GM23248 (cell line): ENCODE measurements at regions not wholly inside any gene's neighbourhood (a gene's known extent, or its start where the extent isn't known, plus 50 kb on each side); places are given as distances from the start of the nearest gene placed in this dataset.

Experiments used
- DNase-seq: peaks from one replicate; pipeline ENCODE4 v3.0.0-alpha.2; 2015
- H2AFZ ChIP-seq: fragments of 200-600 bp; sonication (generic); 2 replicates; pipeline ENCODE4 v1.6.1; 2016; ENCODE audit warnings: antibody characterized with exemption
- H3F3A ChIP-seq: fragments of 200-600 bp; sonication (generic); 2 replicates; pipeline ENCODE4 v1.6.1; 2016; ENCODE audit warnings: mild to moderate bottlenecking, antibody characterized with exemption, mixed run types; ENCODE audit not compliant: insufficient read depth
- H3K27ac ChIP-seq: fragments of 200-600 bp; sonication (generic); 2 replicates; pipeline ENCODE4 v1.5.1; 2016; ENCODE audit warnings: mild to moderate bottlenecking
- H3K27me3 ChIP-seq: fragments of 200-600 bp; sonication (generic); replicated peaks from 2 replicates; pipeline ENCODE4 v1.6.1; 2016; ENCODE audit warnings: mild to moderate bottlenecking; ENCODE audit not compliant: insufficient read depth
- H3K36me3 ChIP-seq: fragments of 200-600 bp; sonication (generic); 2 replicates; pipeline ENCODE4 v1.6.1; 2016; ENCODE audit warnings: low read depth, mild to moderate bottlenecking
- H3K4me1 ChIP-seq: fragments of 200-600 bp; sonication (generic); 2 replicates; pipeline ENCODE4 v1.6.1; 2016; ENCODE audit warnings: mild to moderate bottlenecking; ENCODE audit not compliant: insufficient read depth
- H3K4me2 ChIP-seq: fragments of 200-600 bp; sonication (generic); one replicate; pipeline ENCODE4 v1.6.1; 2016; ENCODE audit warnings: mild to moderate bottlenecking; ENCODE audit not compliant: unreplicated experiment
- H3K4me3 ChIP-seq: fragments of 200-600 bp; sonication (generic); 2 replicates; pipeline ENCODE4 v1.5.1; 2016; ENCODE audit warnings: mild to moderate bottlenecking
- H3K79me2 ChIP-seq: fragments of 200-600 bp; sonication (generic); 2 replicates; pipeline ENCODE4 v1.6.1; 2016; ENCODE audit warnings: mild to moderate bottlenecking; ENCODE audit not compliant: insufficient read depth
- H3K9ac ChIP-seq: fragments of 200-600 bp; sonication (generic); 2 replicates; pipeline ENCODE4 v1.6.1; 2016; ENCODE audit warnings: mild to moderate bottlenecking
- H3K9me2 ChIP-seq: fragments of 200-600 bp; sonication (generic); 2 replicates; pipeline ENCODE4 v1.6.1; 2016; ENCODE audit warnings: mixed run types, mild to moderate bottlenecking, moderate library complexity; ENCODE audit not compliant: insufficient read depth
- H3K9me3 ChIP-seq: fragments of 200-600 bp; sonication (generic); one replicate; pipeline ENCODE4 v1.6.1; 2017; ENCODE audit warnings: low read depth
- H4K20me1 ChIP-seq: fragments of 200-600 bp; sonication (generic); 2 replicates; pipeline ENCODE4 v1.6.0; 2016; ENCODE audit not compliant: insufficient read depth
- EZH2 ChIP-seq: fragments of 200-600 bp; sonication (generic); IDR thresholded peaks from 2 replicates; pipeline ENCODE4 v1.6.1; 2018; ENCODE audit warnings: antibody characterized with exemption, mild to moderate bottlenecking; ENCODE audit not compliant: insufficient read depth, poor library complexity, severe bottlenecking
- EZH2phosphoT487 ChIP-seq: fragments of 200-600 bp; sonication (generic); IDR thresholded peaks from 2 replicates; pipeline ENCODE4 v1.6.1; 2018; ENCODE audit warnings: antibody characterized with exemption, moderate library complexity, mild to moderate bottlenecking, low read depth; ENCODE audit not compliant: insufficient read depth
- WGBS, 2 experiments: methylation state at CpG; one replicate each; pipeline ENCODE4 v1.1.6; 2015 to 2017; ENCODE audit warnings: low lambda C conversion rate in 2 of 2, low coverage in 1 of 2; ENCODE audit errors: missing lambda C conversion rate in 2 of 2; 5-methylcytosine and 5-hydroxymethylcytosine counted together
- in situ Hi-C: fragments of 300-500 bp; cut with MboI; formaldehyde crosslinking; loops from 2 replicates; pipeline ENCODE4 v1.15.0; 2020

DNA sequence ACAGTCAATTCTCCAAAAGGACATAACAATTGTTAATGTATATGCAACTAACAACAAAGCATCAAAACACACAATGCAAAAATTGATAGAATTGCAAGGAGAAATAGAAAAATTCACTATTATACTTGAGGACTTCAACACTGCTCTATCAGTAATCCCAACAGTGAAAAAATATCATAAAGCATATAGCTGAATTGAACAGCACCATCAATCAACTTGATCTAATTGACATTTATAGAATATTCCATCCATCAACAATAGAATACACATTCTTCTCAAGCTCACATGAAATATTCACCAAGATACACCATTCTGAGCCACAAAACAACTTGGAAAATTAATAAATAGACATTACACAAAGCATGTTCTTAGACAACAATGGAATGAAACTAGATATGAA lies 60.1 kb upstream of the ASXL3 start:
- H3K4me1 ChIP-seq = no peaks in the 10 kb centered on the region
- no peak for DNase-seq
- H3K79me2 ChIP-seq = no peaks in the 10 kb centered on the region
- H2AFZ ChIP-seq = no peak overlapping the region
- in situ Hi-C loops = no loop called here
- no peaks in the 10 kb centered on the region for H3F3A ChIP-seq
- H3K9ac ChIP-seq = no peak overlapping the region
- H3K27ac ChIP-seq = no peak overlapping the region
- no peaks in the 10 kb centered on the region for H3K27me3 ChIP-seq
- no peak overlapping the region for H3K4me2 ChIP-seq
- no peaks in the 10 kb centered on the region for H4K20me1 ChIP-seq
- H3K9me2 ChIP-seq = no peaks in the 10 kb centered on the region
- H3K36me3 ChIP-seq = no peaks in the 10 kb centered on the region
- no peak for TF ChIP-seq EZH2
- TF ChIP-seq EZH2phosphoT487 = no peak
- H3K9me3 ChIP-seq = no peaks in the 10 kb centered on the region
- H3K4me3 ChIP-seq = no peak overlapping the region

GRCh38 chr18:33513027-33513426 lies 65.0 kb upstream of the ASXL3 start:
- in situ Hi-C loops = no loop called here
- DNase-seq = no peak
- Histone ChIP-seq H3K9me3 (no peaks in the 10 kb centered on the region), H3F3A (no peaks in the 10 kb centered on the region), H3K36me3 (no peaks in the 10 kb centered on the region), H3K4me3 (no peak overlapping the region), H3K9me2 (no peaks in the 10 kb centered on the region), H3K27me3 (no peaks in the 10 kb centered on the region), H4K20me1 (no peaks in the 10 kb centered on the region), H2AFZ (no peak overlapping the region), H3K27ac (no peak overlapping the region), H3K79me2 (no peaks in the 10 kb centered on the region), H3K4me1 (no peaks in the 10 kb centered on the region), H3K4me2 (no peak overlapping the region), H3K9ac (no peak overlapping the region)
- TF ChIP-seq EZH2phosphoT487 (no peak), EZH2 (no peak)

DNA sequence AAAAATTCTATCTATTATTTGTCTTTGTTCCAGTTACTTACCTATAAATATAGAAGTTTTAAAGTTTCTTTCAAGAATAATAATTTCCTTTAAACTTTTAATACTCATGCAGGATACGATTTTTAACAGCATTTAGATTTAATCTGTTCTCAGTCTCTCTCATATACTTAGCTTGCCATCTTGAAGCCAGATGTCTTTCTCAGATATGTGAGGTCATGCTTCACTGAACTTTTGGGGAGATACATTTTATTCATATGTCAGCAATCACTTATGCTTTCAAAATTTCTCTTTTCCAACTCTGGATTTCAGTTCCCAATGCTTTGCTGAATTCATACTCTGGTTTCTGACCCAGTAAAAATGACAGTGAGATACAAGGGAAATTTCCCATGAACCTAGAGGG lies 66.5 kb upstream of the CCDC178 start:
- WGBS, 2 experiments = 0 to 3% methylated on average over 1 of the region's 1 CpG
- in situ Hi-C loops = no loop called here
- DNase-seq = no peak
- H4K20me1 ChIP-seq = no peaks in the 10 kb centered on the region
- no peak overlapping the region for H3K4me2 ChIP-seq
- no peak overlapping the region for H2AFZ ChIP-seq
- no peaks in the 10 kb centered on the region for H3K4me1 ChIP-seq
- TF ChIP-seq EZH2 (no peak), EZH2phosphoT487 (no peak)
- H3K36me3 ChIP-seq = no peaks in the 10 kb centered on the region
- no peaks in the 10 kb centered on the region for H3F3A ChIP-seq
- H3K4me3 ChIP-seq = no peak overlapping the region
- peaks cover 3% of the 10 kb centered on the region for H3K9me3 ChIP-seq
- H3K9me2 ChIP-seq = no peaks in the 10 kb centered on the region
- no peaks in the 10 kb centered on the region for H3K79me2 ChIP-seq
- no peak overlapping the region for H3K9ac ChIP-seq
- no peaks in the 10 kb centered on the region for H3K27me3 ChIP-seq
- no peak overlapping the region for H3K27ac ChIP-seq

DNA sequence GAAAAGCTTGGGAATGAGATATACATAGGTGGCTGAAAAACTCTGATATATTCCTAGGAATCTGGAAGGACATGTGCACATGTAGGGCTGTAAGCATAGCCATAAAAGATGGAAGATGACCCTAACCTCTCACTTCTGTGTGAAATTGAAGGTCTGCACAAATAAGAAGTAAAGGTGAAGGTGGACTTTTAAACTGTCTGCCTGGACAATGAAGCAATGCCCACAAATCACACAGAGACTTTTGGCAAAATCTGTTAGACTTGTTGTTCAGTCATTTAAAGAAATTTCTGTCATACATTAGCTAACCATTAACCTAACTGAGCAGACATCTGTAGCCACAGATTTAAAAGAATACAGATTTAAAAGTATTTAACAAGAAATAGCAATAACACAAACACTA lies 65.3 kb upstream of the CCDC178 start:
- no peaks in the 10 kb centered on the region for H3K79me2 ChIP-seq
- no peaks in the 10 kb centered on the region for H3K27me3 ChIP-seq
- H3K4me3 ChIP-seq = no peak overlapping the region
- H4K20me1 ChIP-seq = no peaks in the 10 kb centered on the region
- no peak overlapping the region for H3K4me2 ChIP-seq
- in situ Hi-C loops = no loop called here
- H3K4me1 ChIP-seq = no peaks in the 10 kb centered on the region
- H3K9me2 ChIP-seq = no peaks in the 10 kb centered on the region
- no peak overlapping the region for H2AFZ ChIP-seq
- H3F3A ChIP-seq = no peaks in the 10 kb centered on the region
- no peak for DNase-seq
- TF ChIP-seq EZH2phosphoT487 = no peak
- no peak for TF ChIP-seq EZH2
- H3K36me3 ChIP-seq = no peaks in the 10 kb centered on the region
- H3K27ac ChIP-seq = no peak overlapping the region
- no peak overlapping the region for H3K9ac ChIP-seq
- peaks cover 3% of the 10 kb centered on the region for H3K9me3 ChIP-seq

DNA sequence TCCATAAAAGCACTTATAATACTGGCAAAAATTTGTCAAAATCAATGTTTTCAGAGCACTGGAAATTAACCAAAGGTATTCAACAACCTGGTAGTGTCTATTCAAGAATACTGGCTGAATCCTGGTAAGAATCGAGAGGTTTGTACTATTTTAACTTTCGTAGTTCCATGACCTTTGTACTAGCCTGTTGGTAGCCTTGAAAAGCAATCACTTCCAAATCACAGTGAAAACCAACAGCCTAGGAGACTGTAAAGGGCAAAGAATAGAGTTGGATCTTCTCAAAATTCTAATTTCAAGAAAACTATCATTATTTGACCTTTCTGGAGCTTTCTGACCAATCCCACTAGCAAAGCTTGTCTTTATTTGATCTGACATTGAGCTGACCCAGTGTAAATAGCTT lies 64.8 kb upstream of the CCDC178 start:
- in situ Hi-C loops = no loop called here
- Histone ChIP-seq H3K9me2 (no peaks in the 10 kb centered on the region), H3K4me1 (no peaks in the 10 kb centered on the region), H3F3A (no peaks in the 10 kb centered on the region), H3K27ac (no peak overlapping the region), H3K4me3 (no peak overlapping the region), H3K9ac (no peak overlapping the region), H3K27me3 (no peaks in the 10 kb centered on the region), H2AFZ (no peak overlapping the region), H3K9me3 (peaks cover 3% of the 10 kb centered on the region), H4K20me1 (no peaks in the 10 kb centered on the region), H3K79me2 (no peaks in the 10 kb centered on the region), H3K4me2 (no peak overlapping the region), H3K36me3 (no peaks in the 10 kb centered on the region)
- no peak for DNase-seq
- 10 to 14% methylated on average over 2 of the region's 2 CpGs for WGBS, 2 experiments
- TF ChIP-seq EZH2 (no peak), EZH2phosphoT487 (no peak)
